AG08395 (cell line): ENCODE measurements at regions not wholly inside any gene's neighbourhood (a gene's known extent, or its start where the extent isn't known, plus 50 kb on each side); places are given as distances from the start of the nearest gene placed in this dataset.

ENCODE experiments used
- DNase-seq: peaks from one replicate; pipeline ENCODE4 v3.0.0; 2012; ENCODE audit warnings: mixed read lengths, low spot score

DNA sequence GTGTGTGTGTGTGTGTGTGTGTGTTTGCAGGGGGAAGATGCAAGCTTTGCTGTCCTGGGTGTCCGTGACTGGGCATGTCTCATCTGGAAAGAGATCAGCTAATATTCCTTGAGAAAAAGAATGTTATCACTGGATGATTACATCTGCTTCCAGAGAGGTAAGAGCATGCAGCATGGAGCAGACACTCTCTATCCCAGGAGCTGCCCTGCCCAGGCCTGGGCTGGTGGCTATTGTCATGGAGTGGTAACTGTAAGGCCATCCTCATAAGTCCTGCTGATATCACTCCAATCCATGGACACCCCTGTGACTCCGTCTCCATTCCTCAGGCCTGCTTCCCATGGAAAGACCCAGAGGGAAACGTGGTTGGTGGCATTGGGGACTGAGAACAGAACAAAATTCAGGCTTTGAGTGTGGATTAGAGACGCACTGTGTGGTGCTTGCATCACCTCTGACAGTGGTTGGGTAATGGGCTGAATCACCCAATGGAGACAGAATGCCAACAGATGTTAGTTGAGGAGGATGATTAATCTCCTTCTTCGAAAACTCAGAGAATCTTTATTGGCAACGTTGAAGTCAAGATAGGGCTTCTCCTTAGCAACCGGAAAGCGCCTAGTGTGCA is 52.0 kb upstream of the KCNIP1 start:
- peak; percentile 87 for DNase-seq

- DNase-seq, result no peak
These were observed 53.7 kb upstream of the KCNIP1 start for GRCh38 chr5:170450061-170450669.

DNA sequence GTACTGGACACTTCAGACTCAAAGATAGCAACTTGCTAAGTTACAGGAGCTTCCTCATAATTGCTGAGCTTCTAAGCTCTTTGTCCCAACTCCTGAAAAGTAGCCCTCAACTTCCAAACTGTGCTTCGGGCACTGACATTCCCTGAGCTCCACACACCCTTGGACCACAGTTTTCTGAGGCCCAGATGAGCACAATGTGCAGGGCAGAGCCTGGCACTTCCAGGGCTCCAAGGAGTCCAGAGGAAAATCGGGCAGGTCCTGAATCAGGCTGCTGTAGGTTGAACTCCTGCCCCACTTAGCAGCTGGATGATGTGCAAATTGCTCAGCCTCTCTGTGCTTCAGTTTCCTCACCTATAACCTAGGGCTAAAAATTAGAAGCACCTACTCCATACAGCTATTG is 54.6 kb upstream of the KCNIP1 start:
- DNase-seq, result no peak

DNA sequence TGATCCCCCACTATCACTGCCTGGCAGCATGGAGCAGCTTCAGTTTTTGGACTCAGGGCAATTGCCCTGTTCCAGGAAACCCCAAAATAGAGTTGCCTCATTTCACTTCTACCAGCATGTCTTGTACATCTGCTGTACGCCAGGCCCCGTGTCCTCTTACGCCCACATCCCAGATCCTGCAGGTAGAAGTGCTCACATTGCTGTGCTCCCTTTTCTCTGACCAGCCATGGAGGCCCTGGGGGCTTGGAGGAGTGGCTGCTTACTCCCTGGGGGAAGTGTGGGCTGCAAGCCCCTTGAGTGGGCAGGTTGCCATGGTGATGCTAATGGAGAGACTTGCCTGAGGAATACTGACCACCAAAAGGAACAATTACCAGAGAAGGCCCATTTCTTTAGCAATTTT is 55.6 kb upstream of the KCNIP1 start:
- no peak for DNase-seq

- no peak for DNase-seq
These were observed 57.2 kb upstream of the KCNMB1 start for GRCh38 chr5:170446365-170446764.

- no peak for DNase-seq
These were observed 56.8 kb upstream of the KCNMB1 start for GRCh38 chr5:170445936-170446335.

- no peak for DNase-seq
These were observed 55.9 kb upstream of the KCNMB1 start for GRCh38 chr5:170444969-170445505.

DNA sequence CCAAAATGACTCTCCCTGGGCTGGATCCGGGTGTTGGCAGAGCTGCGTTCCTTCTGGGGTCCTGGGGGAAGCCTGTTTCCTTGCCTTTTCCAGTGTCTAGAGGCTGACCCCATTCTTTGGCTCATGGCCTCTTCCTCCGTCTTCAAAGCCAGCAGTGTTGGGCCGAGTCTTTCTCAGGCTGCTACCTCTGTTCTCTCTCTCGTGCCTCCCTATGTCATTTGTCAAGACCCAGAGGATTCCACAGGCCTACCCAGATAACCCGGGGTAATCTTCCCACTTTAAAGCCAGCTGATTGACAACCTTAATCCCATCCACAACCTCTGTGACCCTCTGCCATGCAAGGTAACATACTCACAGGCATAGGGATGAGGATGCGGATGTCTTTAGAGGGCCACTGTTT is 55.0 kb upstream of the KCNMB1 start:
- DNase-seq, result no peak

DNA sequence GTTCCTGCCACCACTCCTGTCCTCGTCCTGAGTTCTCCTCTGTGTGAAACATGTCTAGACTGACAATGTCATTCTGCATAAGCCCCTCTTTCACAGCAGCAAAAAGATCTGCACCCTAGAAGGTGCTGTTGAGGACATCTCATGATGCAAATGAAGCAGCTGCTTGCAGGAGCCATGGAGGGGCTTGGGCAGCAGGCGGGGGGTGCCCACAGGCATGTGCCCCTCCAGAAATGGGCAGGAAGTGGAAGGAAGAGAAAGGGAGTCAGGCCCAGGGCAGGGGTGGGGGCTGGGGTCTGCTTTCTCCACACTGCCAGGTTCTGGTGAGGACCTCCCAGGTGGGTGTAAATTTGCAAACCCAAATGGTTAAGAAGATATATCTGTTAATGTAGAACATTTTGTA is 54.5 kb upstream of the KCNMB1 start:
- DNase-seq, result no peak

- no peak for DNase-seq
These were observed 53.8 kb upstream of the KCNMB1 start for GRCh38 chr5:170442921-170443320.

DNA sequence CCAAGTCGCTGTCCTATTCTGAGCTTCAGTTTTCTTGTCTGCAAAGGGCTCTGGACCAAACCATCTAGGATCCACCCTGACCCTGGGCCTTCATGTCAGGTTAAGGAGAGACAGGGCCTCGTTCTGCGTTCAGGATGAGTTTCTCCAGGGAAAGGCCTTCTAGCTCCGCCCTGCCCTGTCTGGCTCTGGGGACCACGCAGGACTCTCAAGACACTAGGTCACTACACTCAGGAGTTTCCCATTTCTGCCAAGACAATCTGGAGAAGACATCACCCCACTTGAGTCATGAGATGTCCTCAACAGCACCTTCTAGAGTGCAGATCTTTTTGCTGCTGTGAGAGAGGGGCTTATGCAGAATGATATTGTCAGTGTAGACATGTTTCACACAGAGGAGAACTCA is 53.2 kb upstream of the KCNMB1 start:
- DNase-seq, result no peak

DNA sequence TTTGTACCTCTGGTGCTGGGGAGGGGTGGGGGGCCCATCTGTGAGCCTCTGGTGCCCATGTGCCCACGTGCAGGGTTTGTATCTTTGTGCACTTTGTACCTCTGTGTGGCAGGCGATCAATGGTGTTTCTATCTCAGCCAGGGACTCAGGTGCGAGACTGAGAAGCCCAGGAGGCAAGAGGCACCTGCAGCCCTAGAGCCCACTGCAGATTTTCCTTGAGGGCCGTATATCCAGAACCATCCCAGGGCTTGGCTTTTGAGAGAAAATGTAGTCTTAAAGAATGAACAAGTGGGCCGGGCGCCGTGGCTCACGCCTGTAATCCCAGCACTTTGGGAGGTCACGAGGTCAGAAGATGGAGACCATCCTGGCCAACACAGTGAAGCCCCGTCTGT is 52.2 kb upstream of the KCNMB1 start:
- DNase-seq, result no peak

- no peak for DNase-seq
These were observed 51.7 kb upstream of the KCNMB1 start for GRCh38 chr5:170440771-170441392.

GRCh38 chr5:170439944-170440269 is 50.7 kb upstream of the KCNMB1 start:
- DNase-seq, result no peak

DNA sequence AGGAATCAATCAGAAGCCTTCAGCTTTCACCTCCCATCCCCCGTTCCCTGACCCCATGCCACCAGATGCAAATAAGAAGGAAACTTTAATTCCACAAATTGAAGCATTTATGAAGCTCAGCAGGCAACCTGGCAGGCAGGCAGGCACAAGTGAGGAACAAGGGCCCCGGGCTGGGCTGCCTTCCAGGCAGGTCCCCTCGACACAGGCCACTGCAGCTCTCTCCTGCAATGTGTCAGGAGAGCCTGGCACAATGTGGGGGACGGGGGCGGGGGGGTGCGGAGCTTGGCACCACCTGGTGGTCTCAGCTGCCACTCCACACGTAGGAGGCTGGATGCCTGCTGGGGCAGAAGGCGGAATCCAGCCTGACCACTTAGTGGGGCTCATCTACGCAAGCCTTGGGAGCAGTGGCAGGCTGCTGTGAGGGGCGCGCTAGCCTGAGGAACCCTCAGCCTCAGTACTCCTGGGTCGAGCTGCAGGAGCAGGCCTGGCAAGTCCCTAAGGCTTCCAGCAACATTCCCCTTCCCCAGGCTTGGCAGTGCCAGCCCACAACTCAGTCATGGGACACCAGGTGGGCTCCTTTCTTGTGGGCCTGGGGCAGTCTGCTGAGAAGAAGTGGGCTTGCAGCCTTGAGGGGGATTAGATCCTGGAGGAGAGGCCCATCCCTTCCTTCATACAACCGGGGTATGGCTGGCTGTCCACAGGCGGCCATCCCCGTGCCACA is 50.2 kb upstream of the KCNMB1 start:
- no peak for DNase-seq
